Hepatic stellate cell (primary cell): ENCODE measurements at regions not wholly inside any gene's neighbourhood (a gene's known extent, or its start where the extent isn't known, plus 50 kb on each side); places are given as distances from the start of the nearest gene placed in this dataset.
"Not testable (repeated sequence)": the region's sequence is repeated elsewhere in the genome, so short reads cannot be mapped to it uniquely, and the experiment has no call there.

Experiments used
- DNase-seq: peaks from one replicate; pipeline ENCODE4 v3.0.0; 2011; ENCODE audit warnings: low spot score

DNA sequence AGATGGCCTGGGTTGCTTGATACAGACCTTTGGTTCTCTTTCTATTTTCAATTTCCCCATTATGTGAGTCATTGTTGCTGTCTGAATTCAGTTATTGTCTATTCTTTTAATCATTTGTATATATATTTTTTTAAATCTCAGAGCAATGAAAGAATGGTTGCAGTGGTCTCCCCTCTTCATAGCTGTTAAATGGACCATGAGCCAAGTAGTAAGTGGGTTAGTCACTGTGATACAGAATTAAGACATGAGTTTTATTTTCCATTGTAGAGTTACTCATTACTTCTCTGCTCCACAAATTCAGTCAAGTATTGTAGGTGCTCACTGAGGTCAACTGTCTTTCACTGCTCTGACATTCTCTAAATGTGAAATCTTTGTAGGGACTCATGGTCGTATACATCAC is 174.6 kb upstream of the GRAMD2B start:
- no peak for DNase-seq

- no peak for DNase-seq
These were observed 172.2 kb upstream of the GRAMD2B start for GRCh38 chr5:126251024-126251423.

DNA sequence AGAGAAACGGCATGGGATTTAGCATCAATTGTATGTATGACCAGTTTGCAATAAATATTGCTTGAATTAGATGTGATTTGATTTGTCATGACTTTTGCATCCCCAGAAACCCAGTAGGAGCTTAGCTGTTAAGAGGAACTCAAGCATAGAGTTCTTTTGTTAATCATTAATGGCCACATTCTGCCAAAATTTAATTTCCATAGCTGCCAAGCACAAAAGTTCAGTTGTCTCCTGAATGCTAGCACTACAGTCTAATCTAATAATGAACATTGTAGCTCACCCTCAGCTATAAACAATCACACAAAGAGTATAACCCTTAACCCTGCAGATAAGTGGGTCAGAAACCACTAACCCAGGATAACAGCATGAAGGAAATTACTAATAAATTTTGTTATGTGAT is 169.8 kb upstream of the GRAMD2B start:
- no peak for DNase-seq

DNA sequence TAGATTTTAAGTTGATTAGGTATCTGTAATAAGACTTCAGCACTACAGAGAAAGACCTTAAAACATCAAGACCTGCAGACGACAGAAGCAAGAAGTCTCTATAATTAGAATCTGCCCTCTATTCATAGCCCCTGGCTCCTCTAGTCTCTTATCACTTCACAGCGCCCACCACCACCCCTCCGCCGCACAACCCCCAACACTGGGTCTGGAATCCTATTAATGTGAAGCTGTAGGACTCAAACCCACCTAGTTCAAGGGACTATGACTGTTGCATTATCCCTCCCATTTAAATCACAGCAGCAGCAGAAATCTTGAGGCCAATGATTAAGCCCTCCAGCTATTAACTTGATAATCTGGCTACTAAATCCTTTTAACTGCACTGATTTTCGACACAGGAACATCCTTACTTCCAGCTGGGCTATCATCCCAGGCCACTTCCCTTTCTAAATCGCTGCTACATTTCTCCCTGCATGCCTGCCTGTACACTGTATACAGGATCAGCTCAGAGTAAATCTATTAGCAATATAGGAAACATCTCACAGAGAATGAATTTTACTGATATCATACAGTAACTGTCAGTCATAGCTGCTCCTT is 159.5 kb upstream of the GRAMD2B start:
- DNase-seq = no peak

DNA sequence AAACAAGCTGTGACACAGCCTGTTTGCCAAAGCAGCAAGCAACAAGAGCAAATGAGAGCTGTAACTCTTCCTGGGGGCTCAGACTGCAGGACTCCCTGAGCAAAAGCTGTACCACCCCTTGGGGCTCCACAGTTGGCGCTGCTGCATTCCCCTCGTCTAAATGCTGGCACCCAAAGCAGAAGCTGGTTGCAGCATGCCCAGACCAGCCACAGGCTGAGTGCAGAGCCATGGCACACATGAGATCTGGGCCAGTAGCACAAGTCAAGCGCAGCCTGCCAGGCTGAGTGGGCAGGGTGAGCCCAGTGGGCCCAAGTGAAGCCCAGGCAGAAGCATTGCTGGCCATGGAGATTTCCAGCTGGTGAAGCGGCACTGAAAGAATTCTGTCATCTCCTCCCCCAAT is 157.3 kb upstream of the GRAMD2B start:
- DNase-seq = no peak

DNA sequence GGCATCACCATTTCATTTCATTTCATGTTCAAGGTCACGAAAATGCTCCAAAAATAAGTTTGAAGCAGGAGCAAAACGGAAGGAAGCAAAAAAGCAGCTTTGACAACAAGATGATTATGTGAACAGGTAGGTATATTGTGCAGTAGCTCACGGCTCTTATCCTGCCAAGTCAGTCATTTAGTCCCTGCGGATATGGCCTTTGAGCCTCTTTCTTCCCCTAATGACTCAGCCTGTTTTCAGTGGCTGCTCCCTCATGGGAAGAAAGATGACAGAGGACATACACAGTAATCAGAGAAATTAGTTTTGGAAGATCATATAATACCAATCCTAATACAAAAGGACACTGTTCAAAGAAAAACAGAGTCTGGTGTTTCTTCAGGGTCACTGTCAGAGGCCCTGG is 155.8 kb upstream of the GRAMD2B start:
- DNase-seq = no peak

DNA sequence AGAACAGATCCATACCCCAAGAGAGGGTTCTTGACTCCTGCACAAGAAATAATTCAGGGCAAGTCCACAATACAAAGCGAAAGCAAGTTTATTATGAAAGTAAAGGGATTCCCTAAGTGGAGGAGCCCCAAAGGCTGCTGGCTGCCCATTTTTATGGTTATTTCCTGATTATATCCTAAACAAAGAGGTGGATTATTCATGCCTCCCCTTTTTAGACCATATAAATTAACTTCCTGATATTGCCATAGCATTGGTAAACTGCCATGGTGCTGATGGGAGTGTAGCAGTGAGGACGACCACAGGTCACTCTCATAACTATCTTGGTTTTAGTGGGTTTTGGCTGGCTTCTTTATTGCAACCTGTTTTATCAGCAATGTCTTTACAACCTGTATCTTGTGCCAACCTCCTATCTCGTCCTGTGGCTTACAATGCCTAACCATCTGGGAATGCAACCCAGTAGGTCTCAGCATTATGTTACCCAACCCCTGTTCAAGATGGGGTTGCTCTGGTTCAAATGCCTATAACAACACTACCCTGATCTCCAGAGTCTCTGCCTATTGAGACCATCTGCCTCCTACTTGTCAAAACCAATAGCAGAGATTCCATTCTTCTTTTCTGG is 154.4 kb upstream of the GRAMD2B start:
- no peak for DNase-seq

- DNase-seq = no peak
These were observed 153.7 kb upstream of the GRAMD2B start for GRCh38 chr5:126269511-126269910.

DNA sequence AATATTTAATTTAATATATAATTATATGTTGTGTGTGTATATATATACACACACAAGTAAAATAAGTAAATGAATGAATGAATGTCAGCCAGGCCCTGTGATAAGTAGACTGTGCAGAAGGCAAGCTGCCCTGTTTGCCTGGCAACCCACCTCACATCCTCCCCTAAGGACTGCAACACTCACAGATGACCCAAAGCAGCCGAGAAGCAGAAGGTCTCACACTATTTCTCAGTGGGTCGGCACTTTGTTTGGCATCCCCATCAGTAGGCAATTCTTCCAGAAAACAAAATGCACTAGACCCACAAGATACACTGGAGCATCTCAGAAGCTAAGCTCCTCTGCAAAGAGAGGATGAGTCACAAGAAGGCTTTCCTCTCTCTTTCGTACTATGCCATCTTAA is 152.1 kb upstream of the GRAMD2B start:
- DNase-seq = no peak

DNA sequence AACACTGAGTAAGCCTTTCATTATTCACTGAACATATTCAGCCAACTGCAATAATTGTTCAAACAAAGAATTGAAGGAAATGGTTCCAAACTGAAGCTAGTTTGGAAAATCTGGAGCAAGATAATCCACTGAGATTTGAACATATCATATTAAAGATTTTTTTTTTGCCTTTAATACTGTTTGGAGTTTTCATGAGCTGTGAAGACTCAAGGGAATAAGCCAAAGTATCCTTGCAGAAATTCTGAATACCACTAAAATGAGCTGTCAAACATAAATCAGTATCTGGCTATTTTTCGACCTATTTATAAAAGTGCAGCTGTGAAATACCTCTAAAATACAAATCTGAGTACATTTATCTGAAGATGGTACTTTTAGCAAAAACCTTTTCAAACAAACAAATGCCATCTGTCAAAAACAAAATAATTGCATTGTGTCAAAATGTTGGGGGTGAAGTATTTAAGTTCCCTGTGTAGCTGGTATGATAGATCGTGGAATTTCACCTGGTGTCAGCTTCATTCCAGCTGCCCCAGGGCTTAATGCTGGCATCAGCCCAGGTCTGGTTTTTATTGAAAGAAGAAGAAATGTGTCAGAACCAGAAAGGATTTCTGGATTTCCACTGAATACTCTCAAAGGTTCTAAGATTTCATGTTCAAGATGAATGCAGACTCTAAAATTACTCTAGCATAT is 149.0 kb upstream of the GRAMD2B start:
- no peak for DNase-seq

GRCh38 chr5:126274763-126275125 is 148.5 kb upstream of the GRAMD2B start:
- no peak for DNase-seq

DNA sequence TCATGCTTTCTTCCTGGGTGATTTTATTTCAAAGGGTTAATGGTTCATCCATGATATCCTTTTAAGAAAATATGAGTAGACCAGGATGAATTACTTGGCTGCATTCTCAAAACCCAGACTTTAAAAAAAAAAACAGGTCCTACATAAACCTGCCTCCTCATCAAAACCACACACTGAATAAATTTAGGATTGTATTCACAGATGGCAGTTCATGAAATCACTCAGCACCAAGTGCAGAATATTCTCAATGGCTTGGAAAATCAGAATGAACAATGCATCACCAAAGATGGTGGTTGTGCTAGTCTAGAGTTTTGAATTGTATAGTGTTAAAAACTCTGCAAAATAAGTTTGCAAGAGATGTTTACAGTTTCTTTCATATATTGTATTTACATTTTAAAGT is 145.4 kb upstream of the GRAMD2B start:
- DNase-seq = no peak

DNA sequence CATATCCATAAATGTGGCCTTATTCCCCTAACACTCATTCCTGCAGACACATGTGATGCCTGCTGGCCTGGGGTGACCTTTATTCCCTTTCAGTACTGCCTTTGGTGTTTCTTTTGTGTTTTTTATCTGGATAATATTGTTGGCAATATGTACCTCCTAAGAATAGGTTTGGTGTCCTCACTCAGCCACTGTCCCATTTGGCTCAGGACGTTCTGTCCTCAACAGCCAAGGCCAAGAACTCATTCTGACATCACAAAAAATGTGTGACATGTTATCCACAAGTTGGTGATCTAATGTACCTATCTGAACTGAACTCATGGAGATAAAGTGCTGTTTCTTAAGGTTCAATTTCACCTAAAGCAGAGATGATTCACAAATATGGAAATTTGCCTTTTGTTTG is 142.9 kb upstream of the GRAMD2B start:
- DNase-seq = no peak

DNA sequence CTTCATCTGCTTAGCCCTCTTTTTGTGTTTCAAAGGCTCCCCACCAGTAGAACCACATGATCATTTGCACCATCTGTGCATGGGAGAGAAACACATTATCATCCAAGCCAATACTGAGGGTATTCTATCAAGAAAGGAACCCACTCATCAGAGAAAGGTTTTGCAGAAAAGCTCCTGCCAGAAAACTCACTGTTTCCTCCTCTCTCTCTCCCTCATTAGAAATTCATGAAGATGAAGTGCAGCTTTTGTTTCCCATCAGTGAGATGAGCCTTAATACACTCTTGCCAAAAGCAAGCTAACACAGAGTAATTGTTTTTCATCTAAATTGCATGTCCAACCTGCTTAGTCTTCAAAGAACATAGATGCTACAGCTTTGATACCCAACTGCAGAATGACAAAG is 142.4 kb upstream of the GRAMD2B start:
- no peak for DNase-seq

DNA sequence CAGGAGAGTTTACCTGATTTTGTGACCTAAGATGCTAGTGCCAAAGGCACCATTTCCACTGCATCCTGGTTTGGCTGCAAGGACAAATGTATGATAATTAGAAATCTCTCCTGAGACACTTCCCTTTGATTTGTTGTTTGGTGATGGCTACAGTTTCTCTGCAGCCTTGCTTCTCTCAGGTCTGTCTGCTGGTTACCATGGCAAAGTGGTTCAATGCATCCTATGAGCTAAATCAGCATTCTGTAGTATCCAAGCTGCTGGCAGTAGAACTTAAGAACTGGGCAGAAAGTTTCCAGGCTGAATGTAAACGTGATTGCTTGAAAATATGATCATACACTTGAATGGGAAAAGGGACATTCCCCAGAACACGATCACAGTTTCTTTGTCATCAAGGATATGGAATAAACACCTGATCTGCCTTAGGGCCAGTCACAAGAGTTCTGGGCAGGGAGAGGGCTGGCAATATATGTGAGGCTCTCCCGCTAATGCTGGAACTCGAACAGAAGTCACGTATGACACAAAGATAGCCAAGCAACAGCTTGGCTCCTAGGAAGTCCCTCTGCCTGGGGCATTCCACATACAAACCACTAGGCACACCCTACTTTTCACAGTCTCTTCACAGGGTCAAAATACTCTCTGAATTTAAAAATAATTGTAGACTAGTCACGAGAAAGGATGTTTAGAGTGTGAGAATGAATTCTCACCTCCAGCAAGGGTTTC is 138.1 kb upstream of the GRAMD2B start:
- no peak for DNase-seq

DNA sequence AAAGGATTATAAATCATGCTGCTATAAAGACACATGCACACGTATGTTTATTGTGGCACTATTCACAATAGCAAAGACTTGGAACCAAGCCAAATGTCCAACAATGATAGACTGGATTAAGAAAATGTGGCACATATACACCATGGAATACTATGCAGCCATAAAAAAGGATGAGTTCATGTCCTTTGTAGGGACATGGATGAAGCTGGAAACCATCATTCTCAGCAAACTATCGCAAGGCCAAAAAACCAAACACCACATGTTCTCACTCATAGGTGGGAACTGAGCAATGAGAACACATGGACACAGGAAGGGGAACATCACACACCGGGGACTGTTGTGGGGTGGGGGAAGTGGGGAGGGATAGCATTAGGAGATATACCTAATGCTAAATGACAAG is 127.1 kb upstream of the GRAMD2B start:
- not testable (repeated sequence) for DNase-seq

DNA sequence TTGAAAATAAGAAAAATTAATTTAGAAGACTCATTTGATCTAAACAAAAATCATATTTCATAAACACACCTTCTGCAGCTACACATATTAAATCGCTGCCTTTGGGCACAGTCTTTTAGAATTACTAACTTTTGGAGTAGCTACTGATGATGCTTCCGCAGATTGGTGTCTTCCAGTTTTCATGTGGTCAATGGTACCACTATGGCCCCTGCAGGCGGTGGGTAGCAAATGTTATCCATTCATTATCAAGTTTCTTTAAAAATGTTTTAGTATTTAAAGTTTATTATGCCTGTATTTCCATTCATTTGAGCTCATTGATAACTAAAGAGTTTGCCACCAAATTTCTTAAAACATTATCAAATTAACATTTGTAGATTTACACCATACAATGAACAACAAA is 122.9 kb upstream of the GRAMD2B start:
- no peak for DNase-seq

DNA sequence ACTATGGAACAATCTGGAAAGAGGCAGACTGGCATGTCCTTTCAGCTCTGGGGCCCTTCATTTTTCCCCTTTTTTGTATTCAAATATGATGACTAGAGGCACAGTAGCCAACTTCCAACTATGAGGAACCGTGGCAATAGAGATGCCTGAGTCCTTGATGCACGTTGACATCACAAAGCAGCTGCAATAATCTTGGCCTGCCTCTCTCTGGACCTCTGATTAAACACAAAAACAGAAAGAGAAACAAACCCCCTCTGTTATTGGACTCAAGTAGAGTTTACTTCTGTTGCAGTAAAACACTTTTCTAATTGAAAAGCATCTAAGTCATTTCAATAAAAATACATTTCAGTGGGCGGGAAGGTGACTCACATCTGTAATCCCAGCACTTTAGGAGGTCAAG is 122.2 kb upstream of the GRAMD2B start:
- DNase-seq = no peak

DNA sequence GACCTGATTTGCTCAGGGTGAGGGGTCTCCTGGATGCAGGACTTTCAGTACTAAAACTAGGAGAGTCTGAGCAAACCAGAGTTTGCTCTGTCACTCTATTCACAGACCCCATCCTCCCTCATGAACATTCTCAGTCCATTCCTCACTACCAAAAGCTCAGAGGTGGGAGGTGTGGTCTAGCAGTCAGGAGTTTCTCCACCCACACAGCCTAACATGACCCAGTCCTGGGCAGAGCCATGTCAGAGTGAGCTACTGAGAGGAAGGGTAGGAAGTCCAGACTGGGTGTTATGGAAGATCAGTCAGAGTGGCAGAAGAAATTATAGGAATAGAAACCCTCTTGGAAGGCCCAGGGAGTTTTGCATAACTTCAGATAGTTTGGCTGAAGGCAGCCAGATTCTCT is 113.3 kb upstream of the GRAMD2B start:
- DNase-seq = no peak

- DNase-seq = no peak
These were observed 111.4 kb upstream of the GRAMD2B start for GRCh38 chr5:126311766-126312165.

- DNase-seq = no peak
These were observed 107.9 kb upstream of the GRAMD2B start for GRCh38 chr5:126315341-126315740.

- DNase-seq = no peak
These were observed 90.9 kb upstream of the GRAMD2B start for GRCh38 chr5:126332326-126332725.

DNA sequence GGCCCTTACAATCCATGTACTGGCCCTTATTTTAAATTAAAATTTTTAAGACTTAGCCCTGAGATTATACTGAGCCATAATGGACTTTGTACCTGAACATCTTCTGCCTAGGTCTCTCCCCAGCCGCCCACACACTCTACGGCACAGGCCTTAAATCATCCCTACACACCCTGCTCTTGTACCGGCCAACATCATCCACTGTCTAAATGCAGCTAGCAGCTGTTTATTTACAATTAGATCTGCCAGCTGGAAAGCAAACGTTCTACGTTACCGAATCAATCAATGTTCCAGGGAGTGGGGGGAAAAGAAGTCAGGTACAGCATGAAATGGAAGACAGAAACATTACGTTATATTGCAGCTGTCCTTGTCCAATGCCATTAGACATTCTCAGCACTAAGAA is 88.4 kb upstream of the GRAMD2B start:
- no peak for DNase-seq
